GM12878 (cell line): ENCODE measurements at regions not wholly inside any gene's neighbourhood (a gene's known extent, or its start where the extent isn't known, plus 50 kb on each side); places are given as distances from the start of the nearest gene placed in this dataset.

Source experiments
- ATAC-seq: fragments of 200-7000 bp; cut with Tn5 transposase; 3 replicates; pipeline ENCODE4 v1.9.1; 2020; ENCODE audit warnings: mild to moderate bottlenecking, moderate library complexity
- BruUV-seq: library from RNA; stranded (reverse); fragments of 400-500 nt; replicated peaks from 2 replicates; lab custom pipeline; 2021; lab: Mats Ljungman, UMichigan
- CTCF ChIA-PET: fragments of 300-600 bp; sonication (Branson Sonifier 250); formaldehyde crosslinking; extraction: SDS; loops from one replicate; lab custom pipeline; 2021; ENCODE audit warnings: inconsistent platforms; lab: Yijun Ruan, JAX
- POLR2A ChIA-PET: fragments of 350-600 bp; formaldehyde crosslinking; extraction: SDS; loops from one replicate; lab custom pipeline; 2021; ENCODE audit warnings: inconsistent platforms; lab: Charles Lee
- RAD21 ChIA-PET: fragments of 300-600 bp; sonication (Branson Sonifier 250); formaldehyde crosslinking; loops from one replicate; lab custom pipeline; 2023; ENCODE audit warnings: antibody characterized with exemption; ENCODE audit not compliant: unreplicated experiment; lab: Charles Lee
- SMC1A ChIA-PET: fragments of 300-600 bp; sonication (Branson Sonifier 250); formaldehyde crosslinking; loops from one replicate; lab custom pipeline; 2023; ENCODE audit not compliant: unreplicated experiment, uncharacterized antibody; lab: Charles Lee
- DNase-seq: peaks from one replicate; pipeline ENCODE4 v3.0.0-alpha.2; 2011; ENCODE audit warnings: low read depth, low spot score
- FAIRE-seq: peaks from 3 replicates; lab custom pipeline; 2011; peaks lifted over from hg19 to GRCh38; lab: Jason Lieb, UNC
- H2AFZ ChIP-seq: 2 replicates; pipeline ENCODE4 v1.6.0; 2011; ENCODE audit warnings: low read depth, low read length, control low read depth; ENCODE audit not compliant: control insufficient read depth
- H3K27ac ChIP-seq: 2 replicates; pipeline ENCODE4 v1.5.1; 2011; ENCODE audit warnings: control low read depth; ENCODE audit not compliant: control insufficient read depth, insufficient read depth
- H3K27me3 ChIP-seq, 2 experiments: replicated peaks in 1 of 2; 2 replicates each; pipeline versions ENCODE4 v1.6.0 to v1.6.1; 2011; ENCODE audit warnings: low read length in 1 of 2; ENCODE audit not compliant: control insufficient read depth in 2 of 2, insufficient read depth in 2 of 2
- H3K36me3 ChIP-seq, 2 experiments: 2 replicates each; pipeline ENCODE4 v1.5.1; 2011; ENCODE audit warnings: low read length in 1 of 2; ENCODE audit not compliant: control insufficient read depth in 2 of 2, insufficient read depth in 2 of 2
- H3K4me1 ChIP-seq: 2 replicates; pipeline ENCODE4 v1.6.1; 2011; ENCODE audit warnings: mild to moderate bottlenecking, low read length, moderate library complexity, mixed read lengths; ENCODE audit not compliant: control insufficient read depth, insufficient read depth
- H3K4me2 ChIP-seq: 2 replicates; pipeline ENCODE4 v1.6.0; 2011; ENCODE audit warnings: control low read depth; ENCODE audit not compliant: control insufficient read depth, insufficient read depth
- H3K4me3 ChIP-seq: fragments of 200-600 bp; sonication (generic); 2 replicates; pipeline ENCODE4 v1.5.1; 2016
- H3K79me2 ChIP-seq: 2 replicates; pipeline ENCODE4 v1.6.0; 2011; ENCODE audit warnings: low read length; ENCODE audit not compliant: control insufficient read depth, insufficient read depth
- H3K9ac ChIP-seq: 2 replicates; pipeline ENCODE4 v1.8.0; 2011; ENCODE audit warnings: low read length, control low read depth, mixed read lengths; ENCODE audit not compliant: control insufficient read depth, insufficient read depth
- H3K9me3 ChIP-seq: replicated peaks from 3 replicates; pipeline ENCODE4 v1.5.1; 2011; ENCODE audit warnings: mild to moderate bottlenecking, low read length; ENCODE audit not compliant: control insufficient read depth, insufficient read depth
- H4K20me1 ChIP-seq: 2 replicates; pipeline ENCODE4 v1.6.0; 2011; ENCODE audit not compliant: control insufficient read depth, insufficient read depth
- BRCA1 ChIP-seq: IDR thresholded peaks from 2 replicates; pipeline ENCODE4 v1.6.1; 2011; ENCODE audit warnings: low read depth, low read length, improper control_type of control experiment
- CEBPB ChIP-seq, 2 experiments: fragments of 150-350 bp in 1 of 2; IDR thresholded peaks; 2 replicates each; pipeline ENCODE4 v1.6.1; 2012 to 2014; ENCODE audit warnings: low read depth in 2 of 2, low read length in 2 of 2, borderline replicate concordance in 1 of 2, inconsistent platforms in 1 of 2
- HDGF ChIP-seq: fragments of 450-650 bp; IDR thresholded peaks from 2 replicates; pipeline ENCODE4 v1.6.1; 2016; ENCODE audit warnings: antibody characterized with exemption
- JUNB ChIP-seq: IDR thresholded peaks from 2 replicates; pipeline ENCODE4 v1.6.1; 2016; ENCODE audit warnings: antibody characterized with exemption, mild to moderate bottlenecking
- MTA3 ChIP-seq: IDR thresholded peaks from 2 replicates; pipeline ENCODE4 v1.6.1; 2012; ENCODE audit warnings: low read length, inconsistent platforms, borderline replicate concordance
- NFYB ChIP-seq: IDR thresholded peaks from 2 replicates; pipeline ENCODE4 v1.6.1; 2011; ENCODE audit warnings: low read depth, mild to moderate bottlenecking, low read length, improper control_type of control experiment, moderate library complexity; ENCODE audit not compliant: insufficient read depth
- POU2F2 ChIP-seq: IDR thresholded peaks from 3 replicates; pipeline ENCODE4 v1.6.1; 2011; ENCODE audit warnings: low read depth, mild to moderate bottlenecking, low read length, borderline replicate concordance
- RB1 ChIP-seq: fragments of 450-650 bp; formaldehyde crosslinking; IDR thresholded peaks from 2 replicates; pipeline ENCODE4 v1.6.1; 2017; ENCODE audit warnings: mild to moderate bottlenecking, borderline replicate concordance
- ZBED1 ChIP-seq: IDR thresholded peaks from 2 replicates; pipeline ENCODE4 v1.6.1; 2016; ENCODE audit warnings: borderline replicate concordance
- ZBTB4 ChIP-seq: fragments of 450-650 bp; formaldehyde crosslinking; IDR thresholded peaks from 2 replicates; pipeline ENCODE4 v1.4.0; 2022; ENCODE audit warnings: mild to moderate bottlenecking, moderate library complexity
- ZNF384 ChIP-seq: IDR thresholded peaks from 2 replicates; pipeline ENCODE4 v1.6.1; 2012; ENCODE audit warnings: low read depth, mild to moderate bottlenecking, low read length, improper control_type of control experiment, borderline replicate concordance
- ZNF622 ChIP-seq: fragments of 450-650 bp; IDR thresholded peaks from 2 replicates; pipeline ENCODE4 v1.6.1; 2017; ENCODE audit warnings: mild to moderate bottlenecking, inconsistent platforms
- ZZZ3 ChIP-seq: IDR thresholded peaks from 2 replicates; pipeline ENCODE4 v1.6.1; 2011; ENCODE audit warnings: low read depth; ENCODE audit not compliant: control insufficient read depth, insufficient read length
- WGBS: methylation state at CpG from one replicate; pipeline ENCODE4 v1.1.6; 2016; ENCODE audit warnings: low lambda C conversion rate; ENCODE audit not compliant: insufficient replicate concordance, insufficient coverage; ENCODE audit errors: missing lambda C conversion rate; 5-methylcytosine and 5-hydroxymethylcytosine counted together
- in situ Hi-C: fragments of 300-500 bp; cut with MboI; formaldehyde crosslinking; loops from 9 replicates; pipeline ENCODE4 v1.14.3; 2018; ENCODE audit warnings: mixed read lengths
- intact Hi-C: fragments of 100-400 bp; cut with micrococcal nuclease; formaldehyde crosslinking; loops from one replicate; pipeline ENCODE4 v1.14.2; 2022; ENCODE audit not compliant: unreplicated experiment
- TF ChIP-seq, protein P1 (sequence below): IDR thresholded peaks from 2 replicates; pipeline ENCODE4 v1.6.1; 2012; ENCODE audit warnings: low read depth, low read length, improper control_type of control experiment

DNA sequence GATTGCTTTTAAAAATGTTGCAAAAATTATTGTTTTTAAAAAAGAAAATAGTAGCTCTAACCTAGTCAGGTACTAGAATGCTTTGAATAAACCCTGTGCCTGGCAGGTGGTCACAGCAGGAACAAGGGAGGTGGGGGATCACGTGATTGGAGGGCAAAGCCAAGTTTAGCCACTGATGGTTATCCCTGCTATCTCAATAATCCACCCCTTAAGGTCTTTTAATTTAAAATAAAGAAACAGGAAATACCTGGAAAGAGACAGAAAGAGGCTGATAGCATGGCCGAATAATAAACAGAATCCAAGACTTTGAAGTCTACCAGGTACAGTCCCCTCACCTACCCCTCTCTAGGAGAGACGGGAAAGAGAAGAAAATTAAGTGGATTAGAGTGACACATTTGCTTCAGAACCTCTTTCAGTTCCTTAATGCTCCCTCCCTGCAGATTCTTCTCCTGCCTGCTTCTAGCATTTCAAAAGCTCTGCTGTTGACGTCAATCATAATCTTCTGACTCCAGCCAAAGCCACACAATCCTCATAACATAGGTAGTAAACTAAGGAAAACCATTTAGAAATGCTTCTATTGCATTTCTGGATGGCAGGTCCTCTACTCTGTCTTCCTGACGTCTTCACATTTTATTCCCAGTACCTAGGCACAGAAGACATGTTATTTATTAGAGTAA is 303.4 kb upstream of the MME start (continued):
- TF ChIP-seq ZBTB4 (CRISPR knock-in tag) (no peak), JUNB (no peak), ZZZ3 (no peak), RB1 (no peak)

DNA sequence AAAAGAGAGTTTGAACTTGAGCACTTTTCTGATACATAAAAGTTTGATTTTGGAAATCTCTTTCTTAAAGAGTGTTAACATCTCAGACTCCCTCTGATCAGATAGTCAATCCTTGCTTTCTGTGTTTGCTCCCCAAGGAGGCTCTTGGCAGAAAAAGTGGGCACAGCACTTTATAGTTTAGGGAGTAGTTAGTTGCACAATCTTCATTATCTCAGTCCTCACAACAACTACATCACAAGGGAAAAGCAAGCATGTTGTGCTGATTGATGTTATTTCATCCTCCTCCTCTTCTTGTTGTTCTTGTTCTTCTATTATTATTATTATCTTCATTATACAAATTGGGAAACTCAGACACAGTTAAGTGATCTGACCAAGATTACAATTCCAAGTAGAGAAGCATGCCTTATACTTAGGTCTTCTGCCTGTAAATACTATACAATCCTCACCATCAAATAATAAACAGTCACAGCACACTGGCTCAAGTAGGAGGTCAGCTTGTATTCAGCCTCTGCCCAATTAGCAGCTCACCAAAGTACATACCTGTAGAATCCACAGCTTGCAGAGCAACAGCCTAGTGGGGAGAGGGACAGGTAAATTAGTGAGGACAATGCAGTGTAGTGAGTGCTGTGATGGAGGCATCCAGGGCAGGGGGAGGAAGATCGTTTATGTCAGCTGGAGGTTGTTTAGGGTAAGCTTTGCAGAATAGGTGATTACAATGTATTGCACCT is 304.1 kb upstream of the MME start:
- ATAC-seq (no peak), FAIRE-seq (no peak), DNase-seq (no peak)
- ChIA-PET POLR2A (interaction anchor here (0.6 kb wide), 1 partner anchor 973 kb away, joined by 3 read pairs; no protein-coding TSS in a partner anchor), RAD21 (no interaction called here), CTCF (no interaction called here), SMC1A (interaction anchor here (0.9 kb wide), 1 partner anchor 23 kb away, joined by 3 read pairs; no protein-coding TSS in a partner anchor)
- Histone ChIP-seq H3K9ac (no peak overlapping the region), H2AFZ (no peak overlapping the region), H3K36me3 (no peaks in the 10 kb centered on the region), H3K27me3 (no peaks in the 10 kb centered on the region), H3K4me2 (no peak overlapping the region), H4K20me1 (no peaks in the 10 kb centered on the region), H3K9me3 (no peaks in the 10 kb centered on the region), H3K4me1 (no peaks in the 10 kb centered on the region), H3K27ac (no peak overlapping the region), H3K4me3 (no peak overlapping the region), H3K79me2 (no peaks in the 10 kb centered on the region)
- BruUV-seq, result no TSS peak
- TF ChIP-seq, protein P1, sequence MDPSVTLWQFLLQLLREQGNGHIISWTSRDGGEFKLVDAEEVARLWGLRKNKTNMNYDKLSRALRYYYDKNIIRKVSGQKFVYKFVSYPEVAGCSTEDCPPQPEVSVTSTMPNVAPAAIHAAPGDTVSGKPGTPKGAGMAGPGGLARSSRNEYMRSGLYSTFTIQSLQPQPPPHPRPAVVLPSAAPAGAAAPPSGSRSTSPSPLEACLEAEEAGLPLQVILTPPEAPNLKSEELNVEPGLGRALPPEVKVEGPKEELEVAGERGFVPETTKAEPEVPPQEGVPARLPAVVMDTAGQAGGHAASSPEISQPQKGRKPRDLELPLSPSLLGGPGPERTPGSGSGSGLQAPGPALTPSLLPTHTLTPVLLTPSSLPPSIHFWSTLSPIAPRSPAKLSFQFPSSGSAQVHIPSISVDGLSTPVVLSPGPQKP, result no peak
- no peak for TF ChIP-seq MTA3
- no peak for TF ChIP-seq ZZZ3
- no peak for TF ChIP-seq HDGF
- no peak for TF ChIP-seq ZBED1
- no peak for TF ChIP-seq CEBPB (IDR thresholded peaks at IDR 0.05; ENCODE audit: borderline replicate concordance in 1 of 2, low read depth in 2 of 2, low read length in 2 of 2)
- no peak for TF ChIP-seq ZNF384
- no peak for TF ChIP-seq POU2F2
- no peak for TF ChIP-seq BRCA1
- no peak for TF ChIP-seq NFYB
- no peak for TF ChIP-seq ZNF622
- in situ Hi-C loops (no loop called here), intact Hi-C loops (no loop called here)
- WGBS, result 0% methylated on average over 1 of the region's 1 CpG
